ENCODE measurements at regions not wholly inside any gene's neighbourhood (a gene's known extent, or its start where the extent isn't known, plus 50 kb on each side); places are given as distances from the start of the nearest gene placed in this dataset.

DNA sequence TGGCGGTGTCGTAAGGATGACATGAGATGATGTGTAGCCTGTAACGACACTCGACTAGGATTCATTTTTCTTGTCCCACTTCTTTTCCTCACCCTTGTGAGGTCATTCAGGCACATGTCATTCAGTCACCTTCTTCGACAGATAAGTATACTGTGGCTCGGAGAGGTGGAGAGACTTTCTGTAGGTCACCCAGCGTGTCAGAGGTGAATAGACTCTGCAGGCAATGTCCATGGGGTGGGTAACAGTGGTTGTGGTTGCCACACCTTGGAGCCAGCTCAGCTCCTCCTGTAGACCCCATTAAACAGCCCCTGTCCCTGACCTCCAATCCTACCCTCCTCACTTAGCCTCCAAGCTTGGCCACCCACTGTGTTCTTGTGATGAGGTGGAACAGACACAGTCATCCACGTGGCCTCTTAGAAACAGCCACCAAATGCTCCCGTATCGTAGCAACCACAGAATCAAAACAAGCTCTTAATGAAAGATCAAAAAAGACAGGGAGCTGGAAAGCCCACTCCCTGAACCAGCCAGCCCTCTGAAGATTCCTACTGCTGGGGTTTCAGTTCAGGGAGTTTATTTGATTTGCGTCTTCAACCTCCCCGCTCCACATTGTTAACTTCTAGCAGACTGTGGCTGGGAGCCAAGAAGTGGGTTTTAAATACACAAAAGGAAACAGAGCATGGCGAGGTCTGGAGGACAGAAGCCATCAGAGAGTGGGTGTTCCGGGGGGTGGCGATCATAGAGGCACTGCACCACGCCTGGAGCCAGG, 89.0 kb upstream of the GRK3 start:
- TF ChIP-seq, protein P1, sequence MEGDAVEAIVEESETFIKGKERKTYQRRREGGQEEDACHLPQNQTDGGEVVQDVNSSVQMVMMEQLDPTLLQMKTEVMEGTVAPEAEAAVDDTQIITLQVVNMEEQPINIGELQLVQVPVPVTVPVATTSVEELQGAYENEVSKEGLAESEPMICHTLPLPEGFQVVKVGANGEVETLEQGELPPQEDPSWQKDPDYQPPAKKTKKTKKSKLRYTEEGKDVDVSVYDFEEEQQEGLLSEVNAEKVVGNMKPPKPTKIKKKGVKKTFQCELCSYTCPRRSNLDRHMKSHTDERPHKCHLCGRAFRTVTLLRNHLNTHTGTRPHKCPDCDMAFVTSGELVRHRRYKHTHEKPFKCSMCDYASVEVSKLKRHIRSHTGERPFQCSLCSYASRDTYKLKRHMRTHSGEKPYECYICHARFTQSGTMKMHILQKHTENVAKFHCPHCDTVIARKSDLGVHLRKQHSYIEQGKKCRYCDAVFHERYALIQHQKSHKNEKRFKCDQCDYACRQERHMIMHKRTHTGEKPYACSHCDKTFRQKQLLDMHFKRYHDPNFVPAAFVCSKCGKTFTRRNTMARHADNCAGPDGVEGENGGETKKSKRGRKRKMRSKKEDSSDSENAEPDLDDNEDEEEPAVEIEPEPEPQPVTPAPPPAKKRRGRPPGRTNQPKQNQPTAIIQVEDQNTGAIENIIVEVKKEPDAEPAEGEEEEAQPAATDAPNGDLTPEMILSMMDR (IDR thresholded peaks at IDR 0.05; ENCODE audit: poor library complexity, severe bottlenecking): no peak
- TF ChIP-seq, protein P2, sequence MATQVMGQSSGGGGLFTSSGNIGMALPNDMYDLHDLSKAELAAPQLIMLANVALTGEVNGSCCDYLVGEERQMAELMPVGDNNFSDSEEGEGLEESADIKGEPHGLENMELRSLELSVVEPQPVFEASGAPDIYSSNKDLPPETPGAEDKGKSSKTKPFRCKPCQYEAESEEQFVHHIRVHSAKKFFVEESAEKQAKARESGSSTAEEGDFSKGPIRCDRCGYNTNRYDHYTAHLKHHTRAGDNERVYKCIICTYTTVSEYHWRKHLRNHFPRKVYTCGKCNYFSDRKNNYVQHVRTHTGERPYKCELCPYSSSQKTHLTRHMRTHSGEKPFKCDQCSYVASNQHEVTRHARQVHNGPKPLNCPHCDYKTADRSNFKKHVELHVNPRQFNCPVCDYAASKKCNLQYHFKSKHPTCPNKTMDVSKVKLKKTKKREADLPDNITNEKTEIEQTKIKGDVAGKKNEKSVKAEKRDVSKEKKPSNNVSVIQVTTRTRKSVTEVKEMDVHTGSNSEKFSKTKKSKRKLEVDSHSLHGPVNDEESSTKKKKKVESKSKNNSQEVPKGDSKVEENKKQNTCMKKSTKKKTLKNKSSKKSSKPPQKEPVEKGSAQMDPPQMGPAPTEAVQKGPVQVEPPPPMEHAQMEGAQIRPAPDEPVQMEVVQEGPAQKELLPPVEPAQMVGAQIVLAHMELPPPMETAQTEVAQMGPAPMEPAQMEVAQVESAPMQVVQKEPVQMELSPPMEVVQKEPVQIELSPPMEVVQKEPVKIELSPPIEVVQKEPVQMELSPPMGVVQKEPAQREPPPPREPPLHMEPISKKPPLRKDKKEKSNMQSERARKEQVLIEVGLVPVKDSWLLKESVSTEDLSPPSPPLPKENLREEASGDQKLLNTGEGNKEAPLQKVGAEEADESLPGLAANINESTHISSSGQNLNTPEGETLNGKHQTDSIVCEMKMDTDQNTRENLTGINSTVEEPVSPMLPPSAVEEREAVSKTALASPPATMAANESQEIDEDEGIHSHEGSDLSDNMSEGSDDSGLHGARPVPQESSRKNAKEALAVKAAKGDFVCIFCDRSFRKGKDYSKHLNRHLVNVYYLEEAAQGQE (IDR thresholded peaks at IDR 0.05; ENCODE audit: borderline replicate concordance): no peak
